Activated T-helper 1 cell treated with anti-CD3 and anti-CD28 coated beads, Interleukin-12 subunit alpha, Interleukin-12 subunit beta, Interleukin-2, Interleukin-4 antibody, amounts not matched to agents 30 ng/mL and 10 ng/mL and 1 ng/mL, durations not matched to agents 14 hours and 24 hours and 36 hours (primary cell): ENCODE measurements at regions not wholly inside any gene's neighbourhood (a gene's known extent, or its start where the extent isn't known, plus 50 kb on each side); places are given as distances from the start of the nearest gene placed in this dataset.

Experiments used
- DNase-seq: peaks from one replicate; pipeline ENCODE4 v3.0.0; 2021; ENCODE audit warnings: low spot score
- H3K27ac Mint-ChIP-seq: one replicate; pipeline ENCODE4 v1.8.0; 2021; ENCODE audit warnings: mild to moderate bottlenecking, mixed read lengths
- H3K27me3 Mint-ChIP-seq: one replicate; pipeline ENCODE4 v1.8.0; 2022; ENCODE audit warnings: mild to moderate bottlenecking, moderate library complexity, mixed read lengths; ENCODE audit not compliant: insufficient read depth
- H3K36me3 Mint-ChIP-seq: one replicate; pipeline ENCODE4 v1.8.0; 2021; ENCODE audit warnings: low read depth, mixed read lengths
- H3K4me1 Mint-ChIP-seq: one replicate; pipeline ENCODE4 v1.8.0; 2021; ENCODE audit warnings: low read depth, mixed read lengths
- H3K4me3 Mint-ChIP-seq: one replicate; pipeline ENCODE4 v1.8.0; 2021; ENCODE audit warnings: mild to moderate bottlenecking, moderate library complexity, mixed read lengths
- H3K9me3 Mint-ChIP-seq: one replicate; pipeline ENCODE4 v1.8.0; 2021; ENCODE audit warnings: mixed read lengths
- intact Hi-C: fragments of 100-400 bp; cut with micrococcal nuclease; formaldehyde crosslinking; loops from one replicate; pipeline ENCODE4 v1.15.1; 2024

DNA sequence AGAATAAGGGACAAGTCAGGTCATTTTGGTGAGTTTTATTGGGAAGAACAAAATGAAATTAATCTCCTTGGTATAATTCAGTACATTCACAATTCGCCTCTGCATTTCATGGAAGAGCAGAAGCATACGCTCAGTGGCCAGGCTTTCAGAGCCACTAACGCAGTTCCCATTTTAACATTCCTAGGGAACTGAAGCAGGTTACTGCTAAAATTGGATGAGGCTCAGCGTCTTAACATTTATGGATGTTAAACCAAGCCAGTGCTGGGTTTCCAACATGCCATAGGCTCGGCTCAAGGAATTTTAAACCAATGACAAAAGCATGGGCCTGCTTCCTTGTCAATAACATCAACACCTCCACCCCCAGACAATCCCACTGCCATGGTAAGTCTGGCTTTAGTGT lies 172.7 kb upstream of the PRICKLE2 start:
- no peaks in the 10 kb centered on the region for H3K9me3 Mint-ChIP-seq
- H3K27ac Mint-ChIP-seq, result no peak overlapping the region
- no peaks in the 10 kb centered on the region for H3K36me3 Mint-ChIP-seq
- H3K4me1 Mint-ChIP-seq, result no peaks in the 10 kb centered on the region
- intact Hi-C loops, result no loop called here
- no peak for DNase-seq
- H3K27me3 Mint-ChIP-seq, result peaks cover 1% of the 10 kb centered on the region
- no peak overlapping the region for H3K4me3 Mint-ChIP-seq

DNA sequence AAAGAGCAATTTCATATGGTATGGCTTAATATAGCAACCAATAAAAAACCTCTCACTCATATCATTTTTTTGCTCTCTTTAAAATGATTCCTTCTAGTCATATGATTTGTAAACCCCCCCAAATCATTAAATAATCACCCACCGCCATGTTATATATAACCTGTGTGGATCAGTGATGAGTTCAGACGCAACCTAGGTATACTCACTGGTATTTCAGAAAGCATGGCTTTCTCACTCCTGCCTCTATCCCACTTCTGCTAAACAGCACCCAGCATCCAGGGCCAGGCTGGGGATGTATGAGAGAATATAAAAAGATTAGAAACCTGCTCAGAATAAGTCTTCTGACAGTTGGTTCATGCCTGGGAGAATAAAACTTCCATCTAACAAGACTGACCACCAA lies 172.3 kb upstream of the PRICKLE2 start:
- DNase-seq, result no peak
- Mint-ChIP-seq H3K9me3 (no peaks in the 10 kb centered on the region), H3K36me3 (no peaks in the 10 kb centered on the region), H3K27me3 (peaks cover 1% of the 10 kb centered on the region), H3K4me1 (no peaks in the 10 kb centered on the region), H3K27ac (no peak overlapping the region), H3K4me3 (no peak overlapping the region)
- intact Hi-C loops, result no loop called here

GRCh38 chr3:64395490-64395889 lies 170.2 kb upstream of the PRICKLE2 start:
- no peaks in the 10 kb centered on the region for H3K36me3 Mint-ChIP-seq
- no peak overlapping the region for H3K27ac Mint-ChIP-seq
- H3K9me3 Mint-ChIP-seq, result no peaks in the 10 kb centered on the region
- H3K27me3 Mint-ChIP-seq, result peaks cover 1% of the 10 kb centered on the region
- no peak overlapping the region for H3K4me3 Mint-ChIP-seq
- intact Hi-C loops, result no loop called here
- no peak for DNase-seq
- no peaks in the 10 kb centered on the region for H3K4me1 Mint-ChIP-seq

DNA sequence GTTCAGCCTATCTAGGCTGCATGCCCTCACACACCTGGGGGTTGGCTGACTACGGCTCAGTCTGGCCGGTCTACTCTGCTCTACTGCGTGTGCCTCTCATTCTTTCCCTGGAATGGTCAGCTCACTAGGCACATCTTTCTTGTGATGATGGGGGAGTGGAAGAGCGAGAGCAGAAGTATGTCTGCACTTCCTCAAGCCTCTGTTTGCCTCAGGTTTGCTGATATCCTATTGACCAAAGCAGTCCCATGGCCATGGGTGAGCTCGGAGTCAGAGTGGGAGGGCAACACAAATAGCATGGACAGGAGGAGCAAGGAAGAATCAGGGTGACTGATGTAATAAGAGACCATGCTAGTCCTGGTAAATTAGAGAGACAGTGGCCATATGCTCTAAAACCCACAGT lies 167.9 kb upstream of the PRICKLE2 start:
- Mint-ChIP-seq H3K36me3 (no peaks in the 10 kb centered on the region), H3K27me3 (peaks cover 1% of the 10 kb centered on the region), H3K4me3 (no peak overlapping the region), H3K9me3 (no peaks in the 10 kb centered on the region), H3K4me1 (no peaks in the 10 kb centered on the region), H3K27ac (no peak overlapping the region)
- intact Hi-C loops, result no loop called here
- DNase-seq, result no peak

- intact Hi-C loops, result no loop called here
- Mint-ChIP-seq H3K4me1 (no peaks in the 10 kb centered on the region), H3K36me3 (no peaks in the 10 kb centered on the region), H3K27ac (no peak overlapping the region), H3K27me3 (peaks cover 5% of the 10 kb centered on the region), H3K9me3 (no peaks in the 10 kb centered on the region), H3K4me3 (no peak overlapping the region)
- DNase-seq, result no peak
Measured at GRCh38 chr3:64392001-64392400, 166.7 kb upstream of the PRICKLE2 start.

GRCh38 chr3:64390893-64391292 lies 165.6 kb upstream of the PRICKLE2 start:
- intact Hi-C loops, result no loop called here
- no peak overlapping the region for H3K4me3 Mint-ChIP-seq
- H3K27ac Mint-ChIP-seq, result no peak overlapping the region
- H3K27me3 Mint-ChIP-seq, result peaks cover 5% of the 10 kb centered on the region
- no peaks in the 10 kb centered on the region for H3K4me1 Mint-ChIP-seq
- H3K9me3 Mint-ChIP-seq, result no peaks in the 10 kb centered on the region
- no peaks in the 10 kb centered on the region for H3K36me3 Mint-ChIP-seq
- DNase-seq, result no peak

- no peak overlapping the region for H3K27ac Mint-ChIP-seq
- peaks cover 5% of the 10 kb centered on the region for H3K27me3 Mint-ChIP-seq
- H3K36me3 Mint-ChIP-seq, result no peaks in the 10 kb centered on the region
- no peaks in the 10 kb centered on the region for H3K9me3 Mint-ChIP-seq
- no peaks in the 10 kb centered on the region for H3K4me1 Mint-ChIP-seq
- intact Hi-C loops, result no loop called here
- no peak overlapping the region for H3K4me3 Mint-ChIP-seq
- no peak for DNase-seq
Measured at GRCh38 chr3:64388886-64389285, 163.6 kb upstream of the PRICKLE2 start.

DNA sequence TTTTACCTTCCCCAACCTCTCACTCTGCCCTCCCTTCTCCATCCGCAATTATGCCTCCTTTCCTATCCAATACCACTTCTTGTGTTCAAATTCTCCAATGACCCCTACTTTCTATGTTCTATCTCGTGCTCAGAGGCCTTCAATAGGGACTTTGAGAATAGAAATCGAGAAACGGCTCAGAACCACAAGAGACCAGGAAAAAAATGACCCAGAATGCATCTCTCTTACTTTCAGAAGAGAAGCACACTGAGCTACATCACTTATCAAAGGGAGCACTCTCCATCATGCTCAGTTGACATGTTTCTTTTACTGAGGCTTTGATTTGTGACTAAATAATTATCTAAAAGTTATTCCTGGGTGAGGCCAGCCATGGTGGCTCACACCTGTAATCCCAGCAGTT lies 162.4 kb upstream of the PRICKLE2 start:
- H3K4me3 Mint-ChIP-seq, result no peak overlapping the region
- H3K27ac Mint-ChIP-seq, result no peak overlapping the region
- no peak for DNase-seq
- no peaks in the 10 kb centered on the region for H3K36me3 Mint-ChIP-seq
- H3K27me3 Mint-ChIP-seq, result peaks cover 4% of the 10 kb centered on the region
- H3K9me3 Mint-ChIP-seq, result no peaks in the 10 kb centered on the region
- intact Hi-C loops, result no loop called here
- no peaks in the 10 kb centered on the region for H3K4me1 Mint-ChIP-seq

GRCh38 chr3:64385277-64385676 lies 160.0 kb upstream of the PRICKLE2 start:
- Mint-ChIP-seq H3K9me3 (no peaks in the 10 kb centered on the region), H3K4me1 (no peaks in the 10 kb centered on the region), H3K4me3 (no peak overlapping the region), H3K27ac (no peak overlapping the region), H3K36me3 (no peaks in the 10 kb centered on the region), H3K27me3 (peaks cover 4% of the 10 kb centered on the region)
- intact Hi-C loops, result no loop called here
- DNase-seq, result no peak

DNA sequence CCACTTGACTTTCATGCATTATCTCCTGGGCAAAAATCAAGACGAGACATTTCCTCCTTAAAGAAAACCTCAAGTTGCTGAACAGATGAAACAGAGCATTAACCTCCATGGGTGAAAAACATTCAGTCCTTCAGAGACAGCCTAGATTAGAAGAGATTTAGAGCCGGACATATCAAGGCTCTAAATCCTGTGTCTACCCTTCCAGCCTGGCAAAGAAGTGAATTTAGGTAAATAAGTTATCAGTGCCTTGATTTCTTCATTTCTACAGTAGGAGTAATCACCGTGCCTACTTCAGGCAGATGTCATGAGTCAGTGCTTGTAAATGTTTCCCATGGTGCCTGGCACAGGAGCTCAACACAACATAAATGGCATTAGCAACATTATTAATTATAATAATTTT lies 159.3 kb upstream of the PRICKLE2 start:
- no peak overlapping the region for H3K4me3 Mint-ChIP-seq
- H3K4me1 Mint-ChIP-seq, result no peaks in the 10 kb centered on the region
- no peak overlapping the region for H3K27ac Mint-ChIP-seq
- DNase-seq, result no peak
- intact Hi-C loops, result no loop called here
- H3K9me3 Mint-ChIP-seq, result no peaks in the 10 kb centered on the region
- no peaks in the 10 kb centered on the region for H3K36me3 Mint-ChIP-seq
- H3K27me3 Mint-ChIP-seq, result peaks cover 4% of the 10 kb centered on the region

DNA sequence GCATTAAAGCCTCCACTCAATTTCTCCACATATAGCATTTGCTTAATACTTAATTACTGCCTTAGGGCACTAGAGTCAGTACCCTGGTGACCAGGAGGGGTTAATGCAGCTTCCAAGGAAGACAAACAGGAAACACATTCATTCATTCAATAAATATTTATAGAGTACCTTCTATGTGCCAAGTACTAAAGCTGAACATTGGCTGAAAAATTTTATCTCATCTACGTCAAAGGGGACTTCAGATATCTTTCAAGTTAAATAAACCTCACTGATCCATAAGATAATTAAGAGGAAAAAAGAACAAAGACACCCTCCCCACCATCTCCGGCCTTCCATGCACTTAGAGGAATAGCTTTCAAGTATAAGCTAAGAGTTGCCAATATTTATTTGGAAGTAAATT lies 156.9 kb upstream of the PRICKLE2 start:
- no peaks in the 10 kb centered on the region for H3K4me1 Mint-ChIP-seq

DNA sequence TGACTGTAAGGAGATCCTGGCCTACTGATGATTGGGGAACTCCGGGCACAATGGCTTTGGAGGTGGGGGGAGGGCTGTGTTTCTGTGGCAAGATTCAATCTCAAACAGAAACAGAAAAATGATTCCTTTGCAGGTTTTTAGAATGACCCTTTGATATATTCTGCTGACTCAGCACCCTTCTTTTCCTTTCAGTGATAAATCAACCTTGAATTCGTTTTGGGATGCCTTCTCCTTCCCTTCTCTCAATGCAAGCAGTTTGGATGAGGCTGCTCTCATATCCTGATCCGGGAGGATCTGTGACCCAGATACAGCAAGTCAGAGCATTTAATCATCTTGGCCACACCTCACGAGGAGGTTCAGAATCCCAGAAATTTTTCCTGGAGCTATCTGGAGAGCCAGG lies 156.1 kb upstream of the PRICKLE2 start:
- Mint-ChIP-seq H3K4me3 (no peak overlapping the region), H3K27ac (no peak overlapping the region), H3K27me3 (no peaks in the 10 kb centered on the region), H3K9me3 (no peaks in the 10 kb centered on the region), H3K36me3 (no peaks in the 10 kb centered on the region), H3K4me1 (no peaks in the 10 kb centered on the region)
- intact Hi-C loops, result no loop called here
- no peak for DNase-seq

More for the DNA sequence above, 156.9 kb upstream of the PRICKLE2 start:
- H3K36me3 Mint-ChIP-seq, result no peaks in the 10 kb centered on the region
- no peaks in the 10 kb centered on the region for H3K9me3 Mint-ChIP-seq
- no peak for DNase-seq
- intact Hi-C loops, result no loop called here
- no peak overlapping the region for H3K27ac Mint-ChIP-seq
- H3K27me3 Mint-ChIP-seq, result no peaks in the 10 kb centered on the region
- no peak overlapping the region for H3K4me3 Mint-ChIP-seq

DNA sequence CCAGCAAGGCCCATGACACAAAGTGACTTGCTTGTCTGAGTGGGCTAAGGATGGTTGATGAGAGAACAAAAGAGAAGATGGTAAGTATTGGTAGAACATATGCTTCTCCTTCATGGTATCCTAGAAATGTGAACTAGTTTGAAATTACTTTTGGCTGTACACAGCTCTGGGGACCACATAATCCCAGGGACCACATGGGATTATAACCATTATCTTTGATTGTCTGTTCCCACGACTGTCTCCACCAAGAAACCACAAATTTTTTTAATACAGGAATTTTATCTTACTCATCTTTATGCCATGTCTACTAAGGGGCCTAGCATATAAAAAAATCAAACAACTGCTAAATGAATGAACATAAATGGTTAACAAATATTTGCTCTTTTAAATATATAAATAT lies 155.3 kb upstream of the PRICKLE2 start:
- Mint-ChIP-seq H3K9me3 (no peaks in the 10 kb centered on the region), H3K27ac (no peak overlapping the region)
- DNase-seq, result no peak

GRCh38 chr3:64379221-64379620 lies 154.0 kb upstream of the PRICKLE2 start:
- H3K27ac Mint-ChIP-seq, result no peak overlapping the region
- H3K4me1 Mint-ChIP-seq, result no peaks in the 10 kb centered on the region
- no peak overlapping the region for H3K4me3 Mint-ChIP-seq
- intact Hi-C loops, result no loop called here
- no peaks in the 10 kb centered on the region for H3K27me3 Mint-ChIP-seq
- no peak for DNase-seq
- no peaks in the 10 kb centered on the region for H3K9me3 Mint-ChIP-seq
- no peaks in the 10 kb centered on the region for H3K36me3 Mint-ChIP-seq

More for the DNA sequence above, 155.3 kb upstream of the PRICKLE2 start:
- intact Hi-C loops, result no loop called here
- H3K4me3 Mint-ChIP-seq, result no peak overlapping the region
- no peaks in the 10 kb centered on the region for H3K36me3 Mint-ChIP-seq
- no peaks in the 10 kb centered on the region for H3K4me1 Mint-ChIP-seq
- no peaks in the 10 kb centered on the region for H3K27me3 Mint-ChIP-seq
